KMS-11 (cell line): ENCODE measurements at regions not wholly inside any gene's neighbourhood (a gene's known extent, or its start where the extent isn't known, plus 50 kb on each side); places are given as distances from the start of the nearest gene placed in this dataset.

Experiments used
- H2AFZ ChIP-seq: fragments of 200-600 bp; sonication (generic); 2 replicates; pipeline ENCODE4 v1.6.1; 2016; ENCODE audit warnings: antibody characterized with exemption, mixed run types, low read depth
- H3K27ac ChIP-seq: fragments of 200-600 bp; sonication (generic); 2 replicates; pipeline ENCODE4 v1.6.1; 2016; ENCODE audit warnings: mild to moderate bottlenecking, mixed run types
- H3K27me3 ChIP-seq: fragments of 200-600 bp; sonication (generic); 2 replicates; pipeline ENCODE4 v1.6.1; 2017; ENCODE audit warnings: mild to moderate bottlenecking, low read depth, mixed run types, moderate library complexity; ENCODE audit not compliant: insufficient read depth
- H3K36me3 ChIP-seq: fragments of 200-600 bp; sonication (generic); 2 replicates; pipeline ENCODE4 v1.6.1; 2017; ENCODE audit warnings: mild to moderate bottlenecking, mixed run types; ENCODE audit not compliant: insufficient read depth
- H3K4me1 ChIP-seq: fragments of 200-600 bp; sonication (generic); 2 replicates; pipeline ENCODE4 v1.6.1; 2016; ENCODE audit warnings: mild to moderate bottlenecking, low read depth, mixed run types; ENCODE audit not compliant: poor library complexity, severe bottlenecking
- H3K4me2 ChIP-seq: fragments of 200-600 bp; sonication (generic); 2 replicates; pipeline ENCODE4 v1.7.0; 2016; ENCODE audit warnings: mild to moderate bottlenecking, mixed run types
- H3K4me3 ChIP-seq: fragments of 200-600 bp; sonication (generic); IDR thresholded peaks from 2 replicates; pipeline ENCODE4 v1.6.1; 2017; ENCODE audit warnings: low read depth, low read length, mixed read lengths; ENCODE audit not compliant: insufficient read depth
- H3K79me2 ChIP-seq: fragments of 200-600 bp; sonication (generic); 2 replicates; pipeline ENCODE4 v1.6.1; 2016; ENCODE audit warnings: low read depth, mixed run types; ENCODE audit not compliant: insufficient read depth
- H3K9ac ChIP-seq: fragments of 200-600 bp; sonication (generic); 2 replicates; pipeline ENCODE4 v1.6.1; 2016; ENCODE audit warnings: mild to moderate bottlenecking, mixed run types
- H4K20me1 ChIP-seq: fragments of 200-600 bp; sonication (generic); 2 replicates; pipeline ENCODE4 v1.6.1; 2016; ENCODE audit warnings: mild to moderate bottlenecking, mixed run types; ENCODE audit not compliant: insufficient read depth
- TF ChIP-seq, protein P1 (sequence below): fragments of 200-600 bp; sonication (generic); conservative IDR thresholded peaks from 2 replicates; pipeline ENCODE4 v1.6.1; 2017; ENCODE audit warnings: low read depth, mild to moderate bottlenecking, antibody characterized with exemption, low read length, moderate library complexity, mixed read lengths

DNA sequence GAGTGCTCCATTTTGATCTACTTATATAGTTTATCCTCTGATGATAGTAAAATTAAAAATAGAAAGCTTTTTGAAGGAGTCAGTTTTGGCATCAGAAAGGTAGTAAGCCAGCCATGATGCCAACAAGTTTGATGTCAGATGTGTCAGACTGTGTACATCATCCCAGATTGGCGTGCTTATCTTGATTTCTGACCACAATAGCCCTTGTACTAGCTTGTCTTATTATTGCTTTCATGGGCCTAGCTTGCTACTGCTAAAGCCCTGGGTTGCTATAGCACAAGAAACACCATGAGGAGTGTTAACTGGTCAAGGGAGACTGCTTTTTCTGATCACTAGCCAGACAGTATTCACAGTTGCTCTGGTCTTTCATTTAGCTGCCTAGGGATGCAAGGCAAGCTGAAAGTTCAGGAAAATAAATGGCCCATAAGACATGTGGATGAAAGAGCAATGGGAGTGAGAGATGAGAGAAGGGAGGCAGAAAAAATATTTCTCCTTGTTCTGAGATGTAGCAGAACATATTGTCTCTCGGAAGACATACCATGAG, 1038.5 kb downstream of the JRKL start:
- Histone ChIP-seq H3K27ac (no peak overlapping the region), H3K79me2 (no peaks in the 10 kb centered on the region), H3K9ac (no peak overlapping the region), H3K4me3 (no peak overlapping the region), H3K4me1 (no peaks in the 10 kb centered on the region), H3K4me2 (no peak overlapping the region), H4K20me1 (no peaks in the 10 kb centered on the region), H3K27me3 (no peaks in the 10 kb centered on the region), H2AFZ (no peak overlapping the region), H3K36me3 (no peaks in the 10 kb centered on the region)
- TF ChIP-seq, protein P1, sequence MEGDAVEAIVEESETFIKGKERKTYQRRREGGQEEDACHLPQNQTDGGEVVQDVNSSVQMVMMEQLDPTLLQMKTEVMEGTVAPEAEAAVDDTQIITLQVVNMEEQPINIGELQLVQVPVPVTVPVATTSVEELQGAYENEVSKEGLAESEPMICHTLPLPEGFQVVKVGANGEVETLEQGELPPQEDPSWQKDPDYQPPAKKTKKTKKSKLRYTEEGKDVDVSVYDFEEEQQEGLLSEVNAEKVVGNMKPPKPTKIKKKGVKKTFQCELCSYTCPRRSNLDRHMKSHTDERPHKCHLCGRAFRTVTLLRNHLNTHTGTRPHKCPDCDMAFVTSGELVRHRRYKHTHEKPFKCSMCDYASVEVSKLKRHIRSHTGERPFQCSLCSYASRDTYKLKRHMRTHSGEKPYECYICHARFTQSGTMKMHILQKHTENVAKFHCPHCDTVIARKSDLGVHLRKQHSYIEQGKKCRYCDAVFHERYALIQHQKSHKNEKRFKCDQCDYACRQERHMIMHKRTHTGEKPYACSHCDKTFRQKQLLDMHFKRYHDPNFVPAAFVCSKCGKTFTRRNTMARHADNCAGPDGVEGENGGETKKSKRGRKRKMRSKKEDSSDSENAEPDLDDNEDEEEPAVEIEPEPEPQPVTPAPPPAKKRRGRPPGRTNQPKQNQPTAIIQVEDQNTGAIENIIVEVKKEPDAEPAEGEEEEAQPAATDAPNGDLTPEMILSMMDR: no peak

DNA sequence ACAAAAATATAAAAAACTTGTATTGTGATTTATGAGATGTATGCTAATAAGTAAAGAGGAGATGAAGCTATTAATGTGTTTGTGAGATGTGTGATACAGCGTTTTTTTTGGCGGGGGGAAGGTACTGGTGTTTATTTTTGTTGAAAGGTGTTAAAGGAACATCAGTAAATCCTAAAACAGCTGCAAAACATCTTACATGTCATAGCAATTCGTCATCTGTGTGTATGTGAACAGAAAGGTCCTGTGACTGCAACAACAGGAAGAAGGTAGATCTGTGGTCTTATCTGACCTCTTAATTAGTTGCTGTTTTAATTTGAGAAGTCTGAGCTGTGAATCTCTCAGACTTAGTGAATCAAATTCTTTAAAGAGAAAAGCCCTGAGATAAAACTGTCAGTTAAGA, 1041.1 kb downstream of the JRKL start:
- no peak overlapping the region for H3K4me2 ChIP-seq
- H3K9ac ChIP-seq: no peak overlapping the region
- H3K4me1 ChIP-seq: no peaks in the 10 kb centered on the region
- H3K27me3 ChIP-seq: no peaks in the 10 kb centered on the region
- TF ChIP-seq, protein P1: no peak
- H3K36me3 ChIP-seq: no peaks in the 10 kb centered on the region
- H2AFZ ChIP-seq: no peak overlapping the region
- H3K79me2 ChIP-seq: no peaks in the 10 kb centered on the region
- no peak overlapping the region for H3K4me3 ChIP-seq
- H4K20me1 ChIP-seq: no peaks in the 10 kb centered on the region
- no peak overlapping the region for H3K27ac ChIP-seq

DNA sequence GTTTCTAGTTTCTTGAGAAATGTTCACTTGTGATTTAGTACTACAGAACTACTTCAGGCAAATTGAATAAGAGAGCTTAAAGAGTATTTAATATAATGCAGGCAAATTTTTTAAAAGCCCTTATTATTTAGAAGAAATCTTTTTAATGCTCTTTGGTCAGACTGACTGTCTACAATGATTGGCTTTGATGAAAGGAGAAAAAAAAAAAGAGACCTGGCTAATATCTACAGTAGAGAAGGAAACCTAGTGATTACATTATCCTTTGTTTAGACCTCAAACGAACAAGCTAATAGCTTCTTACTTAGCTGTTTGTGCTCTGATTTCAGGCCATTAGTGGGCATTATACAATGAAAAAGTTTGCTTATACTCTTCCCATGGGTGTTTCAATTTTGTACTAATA, 1043.1 kb downstream of the JRKL start:
- Histone ChIP-seq H3K4me1 (no peaks in the 10 kb centered on the region), H3K79me2 (no peaks in the 10 kb centered on the region), H3K36me3 (no peaks in the 10 kb centered on the region), H2AFZ (no peak overlapping the region), H4K20me1 (no peaks in the 10 kb centered on the region), H3K27me3 (no peaks in the 10 kb centered on the region), H3K9ac (no peak overlapping the region), H3K4me3 (no peak overlapping the region), H3K4me2 (no peak overlapping the region), H3K27ac (no peak overlapping the region)
- TF ChIP-seq, protein P1: no peak

DNA sequence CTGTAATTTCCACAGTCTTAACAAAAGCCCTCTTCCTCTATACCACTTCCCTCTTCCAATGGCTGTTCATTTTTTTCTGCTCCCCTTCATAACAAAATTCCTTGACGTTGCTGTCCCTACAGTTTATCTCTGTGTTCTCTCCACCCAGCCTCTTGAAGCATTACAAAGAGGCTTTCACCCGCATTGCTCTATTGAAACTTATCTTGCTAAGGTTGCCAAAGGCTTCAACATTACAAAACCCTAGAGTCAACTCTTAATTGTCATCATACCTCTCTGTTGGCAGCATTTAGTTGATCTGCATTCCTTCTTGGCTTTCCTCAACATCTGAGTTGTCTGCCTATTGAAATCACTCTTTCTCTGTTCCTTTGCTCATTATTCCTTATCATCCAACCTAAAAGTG, 1055.7 kb downstream of the JRKL start:
- Histone ChIP-seq H3K4me2 (no peak overlapping the region), H3K27me3 (no peaks in the 10 kb centered on the region), H3K36me3 (no peaks in the 10 kb centered on the region), H4K20me1 (no peaks in the 10 kb centered on the region), H3K4me3 (no peak overlapping the region), H3K9ac (no peak overlapping the region), H3K4me1 (no peaks in the 10 kb centered on the region), H3K79me2 (no peaks in the 10 kb centered on the region), H2AFZ (no peak overlapping the region), H3K27ac (no peak overlapping the region)
- TF ChIP-seq, protein P1: no peak

DNA sequence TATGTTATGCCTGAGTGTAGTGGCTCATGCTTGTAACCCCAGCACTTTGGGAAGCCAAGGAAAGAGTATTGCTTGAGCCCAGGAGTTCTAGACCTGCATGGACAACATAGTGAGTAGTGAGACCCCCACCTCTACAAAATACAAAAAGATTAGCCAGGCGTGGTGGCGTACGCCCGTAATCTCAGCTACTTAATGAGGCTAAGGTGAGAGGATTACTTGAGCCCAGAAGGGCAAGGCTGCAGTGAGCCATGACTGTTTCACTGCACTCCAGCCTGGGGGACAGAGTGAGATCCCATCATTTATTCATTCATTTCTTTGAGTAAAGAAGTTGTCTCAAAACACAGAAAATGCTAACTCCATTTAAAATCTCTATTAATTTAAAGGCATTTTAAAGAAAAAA, 1061.6 kb downstream of the JRKL start:
- H3K4me2 ChIP-seq: no peak overlapping the region
- no peak overlapping the region for H2AFZ ChIP-seq
- no peaks in the 10 kb centered on the region for H3K4me1 ChIP-seq
- no peaks in the 10 kb centered on the region for H3K27me3 ChIP-seq
- H4K20me1 ChIP-seq: no peaks in the 10 kb centered on the region
- H3K36me3 ChIP-seq: no peaks in the 10 kb centered on the region
- TF ChIP-seq, protein P1: no peak
- no peak overlapping the region for H3K4me3 ChIP-seq
- H3K9ac ChIP-seq: no peak overlapping the region
- no peaks in the 10 kb centered on the region for H3K79me2 ChIP-seq
- no peak overlapping the region for H3K27ac ChIP-seq
